NCI-H748 (cell line): ENCODE measurements at regions not wholly inside any gene's neighbourhood (a gene's known extent, or its start where the extent isn't known, plus 50 kb on each side); places are given as distances from the start of the nearest gene placed in this dataset.
"Not testable (repeated sequence)": the region's sequence is repeated elsewhere in the genome, so short reads cannot be mapped to it uniquely, and the experiment has no call there.

Source experiments
- DNase-seq: peaks from one replicate; lab custom pipeline; 2025; ENCODE audit not compliant: unreplicated experiment; lab: John Stamatoyannopoulos, UW

- DNase-seq: not testable (repeated sequence)
Observed at GRCh38 chr2:89950807-89951206, 1259.3 kb downstream of the RPIA start.

GRCh38 chr2:89957236-89957635, 1265.8 kb downstream of the RPIA start:
- DNase-seq: not testable (repeated sequence)

GRCh38 chr2:89959729-89960378, 1268.4 kb downstream of the RPIA start:
- not testable (repeated sequence) for DNase-seq

GRCh38 chr2:89960570-89960969, 1269.1 kb downstream of the RPIA start:
- DNase-seq: not testable (repeated sequence)

- not testable (repeated sequence) for DNase-seq
Observed at GRCh38 chr2:89968567-89968966, 1277.1 kb downstream of the RPIA start.

GRCh38 chr2:89969190-89969589, 1277.7 kb downstream of the RPIA start:
- not testable (repeated sequence) for DNase-seq

GRCh38 chr2:89973849-89974248, 1282.4 kb downstream of the RPIA start:
- not testable (repeated sequence) for DNase-seq

GRCh38 chr2:89979826-89980537, 1288.5 kb downstream of the RPIA start:
- not testable (repeated sequence) for DNase-seq

- not testable (repeated sequence) for DNase-seq
Observed at GRCh38 chr2:89982246-89982645, 1290.8 kb downstream of the RPIA start.

GRCh38 chr2:89985650-89986049, 1294.2 kb downstream of the RPIA start:
- not testable (repeated sequence) for DNase-seq

- DNase-seq: not testable (repeated sequence)
Observed at GRCh38 chr2:89986532-89986931, 1295.1 kb downstream of the RPIA start.

- DNase-seq: not testable (repeated sequence)
Observed at GRCh38 chr2:89996779-89997178, 1305.3 kb downstream of the RPIA start.

GRCh38 chr2:90004553-90004952, 1313.1 kb downstream of the RPIA start:
- DNase-seq: not testable (repeated sequence)

GRCh38 chr2:90010442-90011100, 1319.1 kb downstream of the RPIA start:
- not testable (repeated sequence) for DNase-seq

- DNase-seq: not testable (repeated sequence)
Observed at GRCh38 chr2:90011101-90011443, 1319.6 kb downstream of the RPIA start.

- DNase-seq: not testable (repeated sequence)
Observed at GRCh38 chr2:90019908-90020307, 1328.4 kb downstream of the RPIA start.

GRCh38 chr2:90021234-90021633, 1329.8 kb downstream of the RPIA start:
- DNase-seq: not testable (repeated sequence)

- DNase-seq: not testable (repeated sequence)
Observed at GRCh38 chr2:90027231-90027643, 1335.8 kb downstream of the RPIA start.

- DNase-seq: not testable (repeated sequence)
Observed at GRCh38 chr2:90028381-90029079, 1337.1 kb downstream of the RPIA start.

GRCh38 chr2:90029080-90029428, 1337.6 kb downstream of the RPIA start:
- DNase-seq: not testable (repeated sequence)

GRCh38 chr2:90032269-90032668, 1340.8 kb downstream of the RPIA start:
- DNase-seq: not testable (repeated sequence)
